ENCODE measurements at regions not wholly inside any gene's neighbourhood (a gene's known extent, or its start where the extent isn't known, plus 50 kb on each side); places are given as distances from the start of the nearest gene placed in this dataset.
A peak's percentile ranks its signal among the peaks of the same experiment; 100 is the strongest.

DNA sequence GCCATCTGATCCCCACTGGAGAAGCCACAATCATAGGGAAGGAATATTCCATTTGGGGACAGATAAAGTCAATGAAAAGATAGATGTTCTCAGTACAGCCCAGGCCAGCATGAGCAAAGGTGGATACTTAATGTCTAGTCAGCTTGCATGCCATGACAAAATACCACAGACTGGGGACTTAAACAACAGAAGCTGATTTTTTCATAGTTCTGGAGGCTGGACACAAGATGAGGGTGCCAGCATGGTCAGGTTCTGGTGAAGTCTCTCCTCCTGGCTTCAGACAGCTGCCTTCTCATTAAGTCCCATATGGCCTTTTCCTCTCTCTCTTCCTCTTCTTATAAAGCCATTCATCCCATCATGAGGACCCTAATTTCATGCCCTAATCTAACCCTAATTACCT lies 116.1 kb upstream of the CYP1B1 start:
- TF ChIP-seq TAF1 (IDR thresholded peaks at IDR 0.05; ENCODE audit: borderline replicate concordance, insufficient read depth, low read length) (no peak), REST (IDR thresholded peaks at IDR 0.05; ENCODE audit: insufficient read depth in 1 of 2, low read depth in 2 of 2, low read length in 2 of 2) (no peak), SIN3A (IDR thresholded peaks at IDR 0.05; ENCODE audit: borderline replicate concordance, insufficient read depth, low read length) (no peak), POLR2AphosphoS5 (IDR thresholded peaks at IDR 0.05; ENCODE audit: low read depth, low read length) (no peak), FOXP2 (optimal IDR thresholded peaks at IDR 0.05; ENCODE audit: borderline replicate concordance, extremely low read depth, extremely low read length, insufficient read depth) (no peak)

DNA sequence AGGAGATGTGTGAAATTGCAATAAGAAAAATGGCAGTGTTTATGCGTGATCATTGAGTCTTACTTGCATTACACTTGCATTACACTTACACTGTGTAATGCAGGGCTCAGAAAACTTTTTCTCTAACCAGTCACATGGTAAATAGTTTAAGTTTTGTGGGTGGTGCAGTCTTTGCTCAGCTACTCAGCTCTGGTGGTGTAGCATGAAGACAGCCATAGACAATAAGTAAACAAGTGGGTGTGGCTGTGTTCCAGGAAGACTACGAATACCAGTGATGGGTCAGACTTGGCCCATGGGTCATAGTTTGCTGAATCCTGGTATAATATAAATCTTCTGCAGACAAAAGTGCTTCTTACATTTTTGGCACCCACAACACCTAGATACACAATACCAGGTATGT lies 115.6 kb upstream of the CYP1B1 start:
- TF ChIP-seq SIN3A (IDR thresholded peaks at IDR 0.05; ENCODE audit: borderline replicate concordance, insufficient read depth, low read length) (no peak), FOXP2 (optimal IDR thresholded peaks at IDR 0.05; ENCODE audit: borderline replicate concordance, extremely low read depth, extremely low read length, insufficient read depth) (no peak), POLR2AphosphoS5 (IDR thresholded peaks at IDR 0.05; ENCODE audit: low read depth, low read length) (no peak), TAF1 (IDR thresholded peaks at IDR 0.05; ENCODE audit: borderline replicate concordance, insufficient read depth, low read length) (no peak), REST (IDR thresholded peaks at IDR 0.05; ENCODE audit: insufficient read depth in 1 of 2, low read depth in 2 of 2, low read length in 2 of 2) (no peak)

DNA sequence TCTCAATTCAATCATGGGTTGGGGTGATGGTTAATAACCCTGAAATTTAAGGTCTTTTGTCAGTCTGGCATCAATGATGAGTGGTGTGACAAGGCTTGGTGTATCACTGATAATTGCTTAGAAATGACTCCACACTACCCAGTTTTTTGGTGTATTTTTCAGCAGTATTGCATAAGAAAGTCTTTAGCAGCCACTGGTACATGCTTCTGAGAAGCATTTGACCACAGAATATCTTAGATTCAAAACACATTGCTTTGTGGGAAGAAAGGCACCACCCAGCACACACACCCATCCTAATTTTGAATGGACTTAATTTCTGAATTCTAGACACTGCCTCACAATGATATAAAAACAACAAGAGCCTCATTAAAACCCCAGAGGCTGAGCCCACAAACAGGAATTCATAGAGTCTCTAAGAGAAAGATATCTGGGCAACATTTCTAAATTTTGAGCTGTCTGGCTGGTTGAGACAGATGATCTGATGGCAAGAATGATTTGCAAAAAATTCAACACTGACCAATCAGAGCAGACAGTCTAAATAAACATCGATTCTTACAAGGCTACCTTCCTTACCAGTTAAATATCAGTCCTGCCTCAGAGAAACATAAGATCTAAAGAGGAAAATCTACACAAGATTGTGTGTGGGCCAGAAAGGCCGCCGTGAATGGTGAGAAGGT lies 114.7 kb upstream of the CYP1B1 start:
- TF ChIP-seq SIN3A (IDR thresholded peaks at IDR 0.05; ENCODE audit: borderline replicate concordance, insufficient read depth, low read length) (no peak), FOXP2 (optimal IDR thresholded peaks at IDR 0.05; ENCODE audit: borderline replicate concordance, extremely low read depth, extremely low read length, insufficient read depth) (no peak), POLR2AphosphoS5 (IDR thresholded peaks at IDR 0.05; ENCODE audit: low read depth, low read length) (no peak), TAF1 (IDR thresholded peaks at IDR 0.05; ENCODE audit: borderline replicate concordance, insufficient read depth, low read length) (no peak), REST (IDR thresholded peaks at IDR 0.05; ENCODE audit: insufficient read depth in 1 of 2, low read depth in 2 of 2, low read length in 2 of 2) (no peak)

DNA sequence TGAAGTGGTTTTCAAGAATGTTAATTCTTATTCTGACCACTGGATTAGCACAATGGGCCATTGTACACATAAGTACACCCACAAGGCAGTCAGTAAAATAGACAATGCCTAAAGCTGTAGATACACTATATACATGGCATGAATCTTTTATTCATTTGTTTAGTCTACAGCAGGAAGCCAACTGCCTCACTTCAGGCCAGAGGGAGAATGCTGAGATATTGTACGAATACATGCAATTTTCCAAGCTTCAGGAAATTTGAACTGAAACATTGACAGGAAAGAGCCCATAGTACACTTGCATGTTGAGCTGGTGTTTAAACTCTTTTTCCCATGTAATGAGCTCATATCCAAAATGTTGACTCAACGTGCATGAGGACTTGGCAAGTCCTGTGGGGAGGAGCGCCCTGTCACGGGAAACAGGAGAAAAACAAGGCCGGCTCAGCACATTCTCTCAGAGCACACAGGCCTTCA lies 111.6 kb upstream of the CYP1B1 start:
- TF ChIP-seq SIN3A (IDR thresholded peaks at IDR 0.05; ENCODE audit: borderline replicate concordance, insufficient read depth, low read length) (no peak), FOXP2 (optimal IDR thresholded peaks at IDR 0.05; ENCODE audit: borderline replicate concordance, extremely low read depth, extremely low read length, insufficient read depth) (peak; percentile 38)

DNA sequence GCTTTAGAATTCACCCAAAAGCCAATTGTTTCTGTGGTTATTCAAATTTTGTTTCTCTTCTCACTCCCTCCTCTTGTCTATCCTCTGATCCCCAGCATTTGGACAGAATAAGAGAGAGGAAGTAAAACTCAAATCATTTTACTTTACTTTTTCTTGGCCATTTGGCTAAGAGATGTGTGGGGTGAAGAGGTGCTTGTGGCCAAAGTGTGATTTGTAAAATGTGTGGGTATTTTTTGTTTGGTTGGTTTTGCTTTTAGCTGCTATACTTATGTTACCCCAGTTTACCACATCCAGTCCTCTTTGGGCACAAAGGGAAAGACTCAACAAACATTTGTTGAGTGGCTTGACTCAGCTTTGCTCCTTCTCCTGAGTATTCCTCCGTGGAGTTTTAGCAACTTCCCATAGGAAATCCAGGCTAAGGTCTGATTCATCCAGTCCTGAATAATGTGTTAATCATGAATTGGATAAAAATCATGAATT lies 109.1 kb upstream of the CYP1B1 start:
- no peak for TF ChIP-seq TAF1 (IDR thresholded peaks at IDR 0.05; ENCODE audit: borderline replicate concordance, insufficient read depth, low read length)
- TF ChIP-seq SIN3A (IDR thresholded peaks at IDR 0.05; ENCODE audit: borderline replicate concordance, insufficient read depth, low read length), result no peak
- no peak for TF ChIP-seq REST (IDR thresholded peaks at IDR 0.05; ENCODE audit: insufficient read depth in 1 of 2, low read depth in 2 of 2, low read length in 2 of 2)
- TF ChIP-seq POLR2AphosphoS5 (IDR thresholded peaks at IDR 0.05; ENCODE audit: low read depth, low read length), result no peak
- TF ChIP-seq FOXP2 (optimal IDR thresholded peaks at IDR 0.05; ENCODE audit: borderline replicate concordance, extremely low read depth, extremely low read length, insufficient read depth), result no peak

Measured in PFSK-1 (cell line).